ENCODE measurements at regions not wholly inside any gene's neighbourhood (a gene's known extent, or its start where the extent isn't known, plus 50 kb on each side); places are given as distances from the start of the nearest gene placed in this dataset.

GRCh38 chr11:43214471-43214870 lies 97.3 kb upstream of the API5 start:
- no peak for TF ChIP-seq CTCF (IDR thresholded peaks at IDR 0.05)

GRCh38 chr11:43217849-43218248 lies 93.9 kb upstream of the API5 start:
- no peak for TF ChIP-seq CTCF (IDR thresholded peaks at IDR 0.05)

- TF ChIP-seq CTCF (IDR thresholded peaks at IDR 0.05): no peak
Observed at GRCh38 chr11:43222215-43222614, 89.6 kb upstream of the API5 start.

DNA sequence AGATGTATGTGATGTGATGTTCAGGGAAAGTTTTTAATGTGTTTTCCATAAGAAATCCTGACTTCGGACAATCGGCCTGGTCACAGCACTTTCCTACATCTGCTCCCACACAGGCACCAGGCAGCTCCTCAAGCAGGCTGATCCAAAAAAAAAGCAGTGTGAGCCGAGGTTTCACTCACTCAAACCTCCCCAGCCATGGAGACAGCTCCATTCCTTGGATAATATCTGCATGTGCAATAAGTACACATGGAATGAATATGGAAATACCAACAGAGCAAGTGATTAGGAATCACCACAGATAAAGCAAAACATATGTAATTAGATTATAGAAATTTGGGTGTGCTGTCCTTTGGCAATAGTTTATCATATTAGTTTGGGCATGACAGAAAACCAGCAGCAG lies 88.8 kb upstream of the API5 start:
- TF ChIP-seq CTCF (IDR thresholded peaks at IDR 0.05): no peak

DNA sequence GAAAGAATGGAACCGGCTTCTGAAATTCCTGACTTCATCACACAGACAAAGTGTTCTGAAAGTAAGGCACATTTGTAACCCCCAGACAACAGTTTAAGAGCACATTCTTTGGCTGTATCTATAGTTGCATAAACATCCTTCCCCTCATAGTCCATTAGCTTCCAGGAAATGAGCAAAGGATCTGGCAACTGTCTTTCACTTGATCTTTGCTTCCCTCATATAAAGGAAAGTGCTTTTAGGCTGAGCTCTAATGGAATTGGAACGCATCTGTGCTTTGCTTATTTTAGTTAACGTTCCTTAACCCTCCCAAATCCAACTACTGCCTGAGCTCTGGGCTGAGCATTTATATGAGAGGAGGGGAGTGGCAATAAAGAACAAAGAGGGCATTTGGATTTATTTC lies 76.9 kb upstream of the API5 start:
- TF ChIP-seq CTCF (IDR thresholded peaks at IDR 0.05): no peak

DNA sequence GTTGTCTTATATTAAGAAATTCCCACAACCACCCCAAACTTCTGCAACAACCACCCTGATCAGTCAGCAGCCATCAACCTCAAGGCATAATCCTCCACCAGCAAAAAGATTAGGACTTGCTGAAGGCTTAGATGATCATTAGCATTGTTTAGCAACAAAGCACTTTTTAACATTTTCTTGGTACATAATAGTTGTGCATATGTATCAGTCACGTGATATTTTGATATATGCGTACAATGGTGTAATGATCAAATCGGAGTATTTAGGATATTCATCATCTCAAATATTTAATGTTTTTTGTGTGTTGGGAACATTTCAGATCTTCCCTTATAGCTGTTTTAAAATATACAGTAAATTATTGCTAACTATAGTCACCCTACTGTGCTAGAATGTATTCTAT lies 73.5 kb upstream of the API5 start:
- no peak for TF ChIP-seq CTCF (IDR thresholded peaks at IDR 0.05)

DNA sequence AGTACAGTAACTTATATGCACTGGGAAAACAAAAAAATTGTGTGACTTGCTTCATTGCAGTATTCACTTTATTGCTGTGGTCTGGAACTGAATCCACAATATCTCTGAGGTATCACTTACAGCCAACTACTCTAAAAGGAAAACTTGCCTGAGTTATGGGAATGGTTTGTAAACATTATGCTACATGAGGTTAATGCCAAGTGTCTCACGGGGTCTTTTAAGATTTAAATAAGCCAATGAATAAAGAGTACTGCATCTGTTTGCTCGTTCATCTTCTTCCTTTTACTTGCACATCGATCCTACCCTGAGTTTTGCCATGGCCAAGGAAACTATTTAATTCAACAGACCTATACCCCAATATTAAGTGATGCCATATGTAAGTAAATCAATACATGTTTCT lies 72.0 kb upstream of the API5 start:
- TF ChIP-seq CTCF (IDR thresholded peaks at IDR 0.05): no peak

DNA sequence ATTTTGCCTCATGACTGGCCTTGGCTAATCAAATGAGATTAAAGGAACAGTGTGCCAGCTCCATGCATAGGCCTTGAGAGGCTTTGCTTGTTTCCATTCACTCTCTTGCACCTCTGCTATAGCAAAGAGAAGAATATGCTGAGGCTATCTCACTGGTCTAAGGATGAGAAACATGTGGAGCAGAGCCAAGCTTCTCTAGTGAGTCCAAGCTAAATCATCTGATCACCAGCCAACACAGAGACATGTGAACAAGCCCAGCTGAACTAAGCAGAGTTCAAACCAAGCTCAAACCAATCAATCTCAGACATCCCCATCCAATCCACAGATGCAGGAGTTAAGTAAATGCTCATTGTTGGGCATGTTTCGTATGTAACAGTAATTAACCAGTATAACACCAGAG lies 69.4 kb upstream of the API5 start:
- no peak for TF ChIP-seq CTCF (IDR thresholded peaks at IDR 0.05)

Measured in LNCAP (cell line).